T-helper 1 cell treated with Interleukin-12 subunit alpha and Interleukin-12 subunit beta and Interleukin-4 antibody, amounts not matched to agents 30 μg/mL and 1 μg/mL, for 36 hours (primary cell): ENCODE measurements at regions not wholly inside any gene's neighbourhood (a gene's known extent, or its start where the extent isn't known, plus 50 kb on each side); places are given as distances from the start of the nearest gene placed in this dataset.

Experiments
- H3K27ac Mint-ChIP-seq: one replicate; pipeline ENCODE4 v1.8.0; 2021; ENCODE audit warnings: mild to moderate bottlenecking, mixed read lengths
- H3K27me3 Mint-ChIP-seq: one replicate; pipeline ENCODE4 v1.8.0; 2021; ENCODE audit warnings: low read depth, mixed read lengths
- H3K36me3 Mint-ChIP-seq: one replicate; pipeline ENCODE4 v1.8.0; 2021; ENCODE audit warnings: low read depth, mixed read lengths
- H3K4me1 Mint-ChIP-seq: one replicate; pipeline ENCODE4 v1.8.0; 2021; ENCODE audit warnings: low read depth, mixed read lengths
- H3K4me3 Mint-ChIP-seq: one replicate; pipeline ENCODE4 v1.8.0; 2021; ENCODE audit warnings: mild to moderate bottlenecking, moderate library complexity, mixed read lengths
- H3K9me3 Mint-ChIP-seq: one replicate; pipeline ENCODE4 v1.8.0; 2021; ENCODE audit warnings: mixed read lengths

GRCh38 chr14:42319996-42320395 is 713.3 kb downstream of the LRFN5 start:
- H3K4me3 Mint-ChIP-seq = no peak overlapping the region
- no peaks in the 10 kb centered on the region for H3K36me3 Mint-ChIP-seq
- H3K4me1 Mint-ChIP-seq = no peaks in the 10 kb centered on the region
- H3K27me3 Mint-ChIP-seq = no peaks in the 10 kb centered on the region
- peaks cover 16% of the 10 kb centered on the region for H3K9me3 Mint-ChIP-seq
- H3K27ac Mint-ChIP-seq = no peak overlapping the region

- H3K27ac Mint-ChIP-seq = no peak overlapping the region
- H3K36me3 Mint-ChIP-seq = no peaks in the 10 kb centered on the region
- H3K4me3 Mint-ChIP-seq = no peak overlapping the region
- H3K4me1 Mint-ChIP-seq = no peaks in the 10 kb centered on the region
- H3K27me3 Mint-ChIP-seq = no peaks in the 10 kb centered on the region
- H3K9me3 Mint-ChIP-seq = peaks cover 9% of the 10 kb centered on the region
Observed at GRCh38 chr14:42316693-42317092, 710.0 kb downstream of the LRFN5 start.

- no peak overlapping the region for H3K27ac Mint-ChIP-seq
- H3K27me3 Mint-ChIP-seq = no peaks in the 10 kb centered on the region
- H3K4me1 Mint-ChIP-seq = no peaks in the 10 kb centered on the region
- H3K36me3 Mint-ChIP-seq = no peaks in the 10 kb centered on the region
- H3K4me3 Mint-ChIP-seq = no peak overlapping the region
- H3K9me3 Mint-ChIP-seq = peaks cover 38% of the 10 kb centered on the region
Observed at GRCh38 chr14:42311876-42312275, 705.2 kb downstream of the LRFN5 start.

- Mint-ChIP-seq H3K9me3 (peaks cover 54% of the 10 kb centered on the region), H3K36me3 (no peaks in the 10 kb centered on the region), H3K27me3 (no peaks in the 10 kb centered on the region), H3K4me1 (no peaks in the 10 kb centered on the region), H3K27ac (no peak overlapping the region), H3K4me3 (no peak overlapping the region)
Observed at GRCh38 chr14:42307239-42307825, 700.7 kb downstream of the LRFN5 start.

- no peaks in the 10 kb centered on the region for H3K27me3 Mint-ChIP-seq
- no peaks in the 10 kb centered on the region for H3K36me3 Mint-ChIP-seq
- no peaks in the 10 kb centered on the region for H3K4me1 Mint-ChIP-seq
- no peak overlapping the region for H3K4me3 Mint-ChIP-seq
- no peak overlapping the region for H3K27ac Mint-ChIP-seq
- H3K9me3 Mint-ChIP-seq = peaks cover 25% of the 10 kb centered on the region
Observed at GRCh38 chr14:42299692-42300091, 693.0 kb downstream of the LRFN5 start.

- no peak overlapping the region for H3K4me3 Mint-ChIP-seq
- H3K27ac Mint-ChIP-seq = no peak overlapping the region
- no peaks in the 10 kb centered on the region for H3K27me3 Mint-ChIP-seq
- no peaks in the 10 kb centered on the region for H3K4me1 Mint-ChIP-seq
- no peaks in the 10 kb centered on the region for H3K36me3 Mint-ChIP-seq
- H3K9me3 Mint-ChIP-seq = peaks cover 19% of the 10 kb centered on the region
Observed at GRCh38 chr14:42293180-42293579, 686.5 kb downstream of the LRFN5 start.

GRCh38 chr14:42277840-42278239 is 671.2 kb downstream of the LRFN5 start:
- peaks cover 46% of the 10 kb centered on the region for H3K9me3 Mint-ChIP-seq
- no peaks in the 10 kb centered on the region for H3K36me3 Mint-ChIP-seq
- H3K27ac Mint-ChIP-seq = no peak overlapping the region
- H3K4me1 Mint-ChIP-seq = no peaks in the 10 kb centered on the region
- no peak overlapping the region for H3K4me3 Mint-ChIP-seq
- no peaks in the 10 kb centered on the region for H3K27me3 Mint-ChIP-seq

GRCh38 chr14:42269234-42269633 is 662.6 kb downstream of the LRFN5 start:
- H3K36me3 Mint-ChIP-seq = no peaks in the 10 kb centered on the region
- no peaks in the 10 kb centered on the region for H3K27me3 Mint-ChIP-seq
- H3K27ac Mint-ChIP-seq = no peak overlapping the region
- no peak overlapping the region for H3K4me3 Mint-ChIP-seq
- H3K4me1 Mint-ChIP-seq = no peaks in the 10 kb centered on the region
- peaks cover 44% of the 10 kb centered on the region for H3K9me3 Mint-ChIP-seq

GRCh38 chr14:42248131-42248530 is 641.5 kb downstream of the LRFN5 start:
- no peaks in the 10 kb centered on the region for H3K27me3 Mint-ChIP-seq
- H3K9me3 Mint-ChIP-seq = peaks cover 25% of the 10 kb centered on the region
- no peak overlapping the region for H3K4me3 Mint-ChIP-seq
- no peaks in the 10 kb centered on the region for H3K36me3 Mint-ChIP-seq
- H3K27ac Mint-ChIP-seq = no peak overlapping the region
- no peaks in the 10 kb centered on the region for H3K4me1 Mint-ChIP-seq

- H3K27ac Mint-ChIP-seq = no peak overlapping the region
Observed at GRCh38 chr14:42241101-42241500, 634.4 kb downstream of the LRFN5 start.

GRCh38 chr14:42229976-42230375 is 623.3 kb downstream of the LRFN5 start:
- Mint-ChIP-seq H3K4me3 (no peak overlapping the region), H3K9me3 (peaks cover 9% of the 10 kb centered on the region), H3K27ac (no peak overlapping the region), H3K27me3 (no peaks in the 10 kb centered on the region), H3K36me3 (no peaks in the 10 kb centered on the region), H3K4me1 (no peaks in the 10 kb centered on the region)

More at GRCh38 chr14:42241101-42241500, 634.4 kb downstream of the LRFN5 start:
- no peaks in the 10 kb centered on the region for H3K27me3 Mint-ChIP-seq
- no peaks in the 10 kb centered on the region for H3K4me1 Mint-ChIP-seq
- no peaks in the 10 kb centered on the region for H3K36me3 Mint-ChIP-seq
- peaks cover 21% of the 10 kb centered on the region for H3K9me3 Mint-ChIP-seq
- no peak overlapping the region for H3K4me3 Mint-ChIP-seq

GRCh38 chr14:42229294-42229693 is 622.6 kb downstream of the LRFN5 start:
- Mint-ChIP-seq H3K27ac (no peak overlapping the region), H3K9me3 (peaks cover 10% of the 10 kb centered on the region), H3K36me3 (no peaks in the 10 kb centered on the region), H3K27me3 (no peaks in the 10 kb centered on the region), H3K4me3 (no peak overlapping the region), H3K4me1 (no peaks in the 10 kb centered on the region)

- Mint-ChIP-seq H3K4me3 (no peak overlapping the region), H3K9me3 (peaks cover 12% of the 10 kb centered on the region), H3K27ac (no peak overlapping the region), H3K27me3 (no peaks in the 10 kb centered on the region), H3K36me3 (no peaks in the 10 kb centered on the region), H3K4me1 (no peaks in the 10 kb centered on the region)
Observed at GRCh38 chr14:42228611-42229010, 621.9 kb downstream of the LRFN5 start.

- Mint-ChIP-seq H3K4me1 (no peaks in the 10 kb centered on the region), H3K9me3 (peaks cover 12% of the 10 kb centered on the region), H3K27ac (no peak overlapping the region), H3K36me3 (no peaks in the 10 kb centered on the region), H3K4me3 (no peak overlapping the region), H3K27me3 (no peaks in the 10 kb centered on the region)
Observed at GRCh38 chr14:42224053-42224888, 617.6 kb downstream of the LRFN5 start.

- no peaks in the 10 kb centered on the region for H3K4me1 Mint-ChIP-seq
- peaks cover 12% of the 10 kb centered on the region for H3K9me3 Mint-ChIP-seq
- no peak overlapping the region for H3K4me3 Mint-ChIP-seq
- no peak overlapping the region for H3K27ac Mint-ChIP-seq
- H3K27me3 Mint-ChIP-seq = no peaks in the 10 kb centered on the region
- no peaks in the 10 kb centered on the region for H3K36me3 Mint-ChIP-seq
Observed at GRCh38 chr14:42222924-42223471, 616.3 kb downstream of the LRFN5 start.
